ENCODE measurements at regions not wholly inside any gene's neighbourhood (a gene's known extent, or its start where the extent isn't known, plus 50 kb on each side); places are given as distances from the start of the nearest gene placed in this dataset.
"Not testable (repeated sequence)": the region's sequence is repeated elsewhere in the genome, so short reads cannot be mapped to it uniquely, and the experiment has no call there.

GRCh38 chr1:96865731-96866685 is 144.4 kb downstream of the PTBP2 start:
- FAIRE-seq (no peak), DNase-seq (ENCODE audit: low spot score) (peak; percentile 20)

GRCh38 chr1:96872757-96873156 is 151.2 kb downstream of the PTBP2 start:
- no peak for DNase-seq (ENCODE audit: low spot score)
- FAIRE-seq, result no peak

- no peak for FAIRE-seq
- no peak for DNase-seq (ENCODE audit: low spot score)
Observed at GRCh38 chr1:96878640-96879039, 157.1 kb downstream of the PTBP2 start.

- no peak for FAIRE-seq
Observed at GRCh38 chr1:96880626-96881025, 159.0 kb downstream of the PTBP2 start.

GRCh38 chr1:96882096-96882495 is 160.5 kb downstream of the PTBP2 start:
- FAIRE-seq (no peak), DNase-seq (ENCODE audit: low spot score) (no peak)

More at GRCh38 chr1:96880626-96881025, 159.0 kb downstream of the PTBP2 start:
- DNase-seq (ENCODE audit: low spot score), result no peak

GRCh38 chr1:96886474-96886873 is 164.9 kb downstream of the PTBP2 start:
- no peak for DNase-seq (ENCODE audit: low spot score)

GRCh38 chr1:96887501-96887900 is 165.9 kb downstream of the PTBP2 start:
- no peak for FAIRE-seq
- no peak for DNase-seq (ENCODE audit: low spot score)

More at GRCh38 chr1:96886474-96886873, 164.9 kb downstream of the PTBP2 start:
- FAIRE-seq, result no peak

- DNase-seq (ENCODE audit: low spot score), result no peak
- FAIRE-seq, result no peak
Observed at GRCh38 chr1:96901783-96902363, 180.3 kb downstream of the PTBP2 start.

GRCh38 chr1:96912248-96912647 is 190.7 kb downstream of the PTBP2 start:
- DNase-seq (ENCODE audit: low spot score) (no peak), FAIRE-seq (no peak)

- not testable (repeated sequence) for FAIRE-seq
Observed at GRCh38 chr1:96915701-96916100, 194.1 kb downstream of the PTBP2 start.

GRCh38 chr1:96918406-96918805 is 196.8 kb downstream of the PTBP2 start:
- DNase-seq (ENCODE audit: low spot score) (peak; percentile 14), FAIRE-seq (no peak)

More at GRCh38 chr1:96915701-96916100, 194.1 kb downstream of the PTBP2 start:
- DNase-seq (ENCODE audit: low spot score), result not testable (repeated sequence)

- FAIRE-seq (no peak), DNase-seq (ENCODE audit: low spot score) (no peak)
Observed at GRCh38 chr1:96922181-96922580, 200.6 kb downstream of the PTBP2 start.

GRCh38 chr1:96923753-96924152 is 202.2 kb downstream of the PTBP2 start:
- DNase-seq (ENCODE audit: low spot score) (no peak), FAIRE-seq (no peak)

- DNase-seq (ENCODE audit: low spot score) (no peak), FAIRE-seq (no peak)
Observed at GRCh38 chr1:96926176-96926575, 204.6 kb downstream of the PTBP2 start.

GRCh38 chr1:96927125-96927524 is 205.5 kb downstream of the PTBP2 start:
- no peak for DNase-seq (ENCODE audit: low spot score)
- FAIRE-seq, result no peak

GRCh38 chr1:96931136-96931535 is 209.6 kb downstream of the PTBP2 start:
- DNase-seq (ENCODE audit: low spot score) (no peak), FAIRE-seq (no peak)

- FAIRE-seq, result no peak
- DNase-seq (ENCODE audit: low spot score), result no peak
Observed at GRCh38 chr1:96934282-96934681, 212.7 kb downstream of the PTBP2 start.

- DNase-seq (ENCODE audit: low spot score) (no peak), FAIRE-seq (no peak)
Observed at GRCh38 chr1:96944432-96945092, 223.0 kb downstream of the PTBP2 start.

GRCh38 chr1:96945509-96946084 is 224.0 kb downstream of the PTBP2 start:
- FAIRE-seq (no peak), DNase-seq (ENCODE audit: low spot score) (no peak)

- FAIRE-seq, result no peak
- DNase-seq (ENCODE audit: low spot score), result no peak
Observed at GRCh38 chr1:96955307-96956012, 233.9 kb downstream of the PTBP2 start.

GRCh38 chr1:96962216-96962615 is 240.6 kb downstream of the PTBP2 start:
- DNase-seq (ENCODE audit: low spot score), result no peak

More at GRCh38 chr1:96962216-96962615, 240.6 kb downstream of the PTBP2 start:
- no peak for FAIRE-seq
